ENCODE measurements at regions not wholly inside any gene's neighbourhood (a gene's known extent, or its start where the extent isn't known, plus 50 kb on each side); places are given as distances from the start of the nearest gene placed in this dataset.
"Not testable (repeated sequence)": the region's sequence is repeated elsewhere in the genome, so short reads cannot be mapped to it uniquely, and the experiment has no call there.

DNA sequence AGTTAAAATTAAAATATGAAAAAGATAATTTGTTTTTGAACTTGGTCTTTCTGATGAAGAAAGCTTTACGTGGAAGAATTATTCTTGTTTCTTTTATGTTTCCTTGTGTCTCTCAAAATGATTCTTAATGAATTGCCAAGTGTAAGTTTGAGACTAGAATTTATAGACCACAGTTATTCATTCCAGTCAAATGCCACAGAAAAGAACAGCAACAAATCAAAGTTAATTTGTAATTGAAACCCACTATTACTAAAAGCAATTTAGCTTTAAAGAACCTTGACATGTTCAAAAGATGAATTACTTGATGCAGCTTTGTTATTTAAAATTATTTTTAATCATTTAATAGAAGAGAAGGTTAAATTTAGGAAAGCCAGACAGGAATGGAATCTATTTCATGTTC, 1277.7 kb upstream of the NUDT12 start:
- no peak overlapping the region for H3K4me3 ChIP-seq (ENCODE audit: low read depth, low read length)
- in situ Hi-C loops (cut with HindIII; ENCODE audit: low sequenced_read_pairs) = no loop called here
- TF ChIP-seq, protein P1, sequence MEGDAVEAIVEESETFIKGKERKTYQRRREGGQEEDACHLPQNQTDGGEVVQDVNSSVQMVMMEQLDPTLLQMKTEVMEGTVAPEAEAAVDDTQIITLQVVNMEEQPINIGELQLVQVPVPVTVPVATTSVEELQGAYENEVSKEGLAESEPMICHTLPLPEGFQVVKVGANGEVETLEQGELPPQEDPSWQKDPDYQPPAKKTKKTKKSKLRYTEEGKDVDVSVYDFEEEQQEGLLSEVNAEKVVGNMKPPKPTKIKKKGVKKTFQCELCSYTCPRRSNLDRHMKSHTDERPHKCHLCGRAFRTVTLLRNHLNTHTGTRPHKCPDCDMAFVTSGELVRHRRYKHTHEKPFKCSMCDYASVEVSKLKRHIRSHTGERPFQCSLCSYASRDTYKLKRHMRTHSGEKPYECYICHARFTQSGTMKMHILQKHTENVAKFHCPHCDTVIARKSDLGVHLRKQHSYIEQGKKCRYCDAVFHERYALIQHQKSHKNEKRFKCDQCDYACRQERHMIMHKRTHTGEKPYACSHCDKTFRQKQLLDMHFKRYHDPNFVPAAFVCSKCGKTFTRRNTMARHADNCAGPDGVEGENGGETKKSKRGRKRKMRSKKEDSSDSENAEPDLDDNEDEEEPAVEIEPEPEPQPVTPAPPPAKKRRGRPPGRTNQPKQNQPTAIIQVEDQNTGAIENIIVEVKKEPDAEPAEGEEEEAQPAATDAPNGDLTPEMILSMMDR (IDR thresholded peaks at IDR 0.05; ENCODE audit: low read depth, low read length) = no peak
- no peak for DNase-seq (ENCODE audit: low read depth, low spot score)

DNA sequence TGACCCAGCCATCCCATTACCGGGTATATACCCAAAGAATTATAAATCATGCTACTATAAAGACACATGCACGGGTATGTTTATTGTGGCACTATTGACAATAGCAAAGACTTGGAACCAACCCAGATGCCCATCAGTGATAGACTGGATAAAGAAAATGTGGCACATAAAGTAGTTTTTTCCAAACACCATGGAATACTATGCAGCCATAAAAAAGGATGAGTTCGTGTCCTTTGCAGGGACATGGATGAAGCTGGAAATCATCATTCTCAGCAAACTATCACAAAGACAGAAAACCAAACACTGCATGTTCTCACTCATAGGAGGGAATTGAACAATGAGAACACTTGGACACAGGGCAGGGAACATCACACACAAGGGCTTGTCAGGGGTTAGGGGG, 1268.9 kb upstream of the NUDT12 start:
- in situ Hi-C loops (cut with HindIII; ENCODE audit: low sequenced_read_pairs); H3K4me3 ChIP-seq (ENCODE audit: low read depth, low read length); DNase-seq (ENCODE audit: low read depth, low spot score): not testable (repeated sequence)

DNA sequence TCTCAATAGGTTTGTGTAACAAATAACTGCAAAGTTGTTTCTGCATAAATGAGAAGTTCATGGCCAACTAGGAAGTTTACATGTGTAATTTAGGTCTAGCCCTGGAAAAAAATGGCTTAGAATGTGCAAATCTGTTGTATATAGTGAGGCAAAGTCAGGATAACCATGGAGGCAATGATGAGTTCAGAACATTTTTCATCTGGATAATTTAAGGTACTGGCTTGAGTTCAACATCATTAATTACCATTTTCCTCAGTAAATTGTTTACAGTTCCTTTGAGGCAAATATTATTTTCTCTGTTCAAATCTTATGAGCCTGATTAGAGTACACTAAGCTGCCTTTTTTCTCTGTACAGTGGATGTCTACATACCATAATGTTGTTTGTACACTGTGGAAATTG, 1259.0 kb upstream of the NUDT12 start:
- TF ChIP-seq, protein P1 (IDR thresholded peaks at IDR 0.05; ENCODE audit: low read depth, low read length) = no peak
- in situ Hi-C loops (cut with HindIII; ENCODE audit: low sequenced_read_pairs) = no loop called here
- DNase-seq (ENCODE audit: low read depth, low spot score) = no peak
- no peak overlapping the region for H3K4me3 ChIP-seq (ENCODE audit: low read depth, low read length)

DNA sequence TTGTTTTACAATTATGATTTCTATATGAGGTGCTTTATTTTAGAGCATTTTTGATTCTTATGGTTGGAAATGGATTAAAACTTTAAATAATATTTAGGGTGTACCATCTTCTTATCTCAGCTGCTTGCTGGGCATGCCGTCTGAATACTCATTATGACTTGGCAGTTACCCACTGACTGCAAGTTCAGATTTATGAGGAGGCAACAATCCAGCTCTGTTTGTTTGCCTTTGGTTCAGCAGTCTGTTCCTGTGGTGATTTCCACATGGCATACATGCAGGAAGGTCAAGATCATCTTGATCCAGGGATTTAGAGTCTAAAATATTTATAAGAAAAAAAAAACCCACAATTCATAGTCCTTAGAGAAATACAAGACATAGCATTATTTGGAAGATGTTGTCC, 1254.5 kb upstream of the NUDT12 start:
- TF ChIP-seq, protein P1 (IDR thresholded peaks at IDR 0.05; ENCODE audit: low read depth, low read length) = no peak
- no peak for DNase-seq (ENCODE audit: low read depth, low spot score)
- H3K4me3 ChIP-seq (ENCODE audit: low read depth, low read length) = no peak overlapping the region
- in situ Hi-C loops (cut with HindIII; ENCODE audit: low sequenced_read_pairs) = no loop called here

DNA sequence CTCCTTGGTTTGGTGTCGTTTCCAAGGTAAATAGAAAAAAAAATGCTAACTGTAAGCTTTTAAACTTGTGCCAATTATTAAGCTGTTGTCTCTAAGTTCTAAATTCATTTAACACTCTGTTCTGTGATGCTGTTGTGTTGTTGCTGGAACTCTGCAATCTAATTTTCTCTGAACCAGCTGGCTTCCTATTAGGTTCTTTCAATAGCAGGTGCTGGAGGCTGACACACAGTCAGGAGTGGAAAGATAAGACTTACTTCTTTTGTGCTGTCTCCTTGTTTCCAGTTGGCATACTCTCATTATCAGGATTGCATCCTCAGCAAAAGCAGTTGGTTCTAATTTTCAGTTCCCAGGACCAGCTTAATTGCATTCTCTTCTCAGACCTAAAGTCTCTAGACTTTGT, 1252.6 kb upstream of the NUDT12 start:
- no peak for DNase-seq (ENCODE audit: low read depth, low spot score)
- H3K4me3 ChIP-seq (ENCODE audit: low read depth, low read length) = no peak overlapping the region
- in situ Hi-C loops (cut with HindIII; ENCODE audit: low sequenced_read_pairs) = no loop called here
- TF ChIP-seq, protein P1 (IDR thresholded peaks at IDR 0.05; ENCODE audit: low read depth, low read length) = no peak

DNA sequence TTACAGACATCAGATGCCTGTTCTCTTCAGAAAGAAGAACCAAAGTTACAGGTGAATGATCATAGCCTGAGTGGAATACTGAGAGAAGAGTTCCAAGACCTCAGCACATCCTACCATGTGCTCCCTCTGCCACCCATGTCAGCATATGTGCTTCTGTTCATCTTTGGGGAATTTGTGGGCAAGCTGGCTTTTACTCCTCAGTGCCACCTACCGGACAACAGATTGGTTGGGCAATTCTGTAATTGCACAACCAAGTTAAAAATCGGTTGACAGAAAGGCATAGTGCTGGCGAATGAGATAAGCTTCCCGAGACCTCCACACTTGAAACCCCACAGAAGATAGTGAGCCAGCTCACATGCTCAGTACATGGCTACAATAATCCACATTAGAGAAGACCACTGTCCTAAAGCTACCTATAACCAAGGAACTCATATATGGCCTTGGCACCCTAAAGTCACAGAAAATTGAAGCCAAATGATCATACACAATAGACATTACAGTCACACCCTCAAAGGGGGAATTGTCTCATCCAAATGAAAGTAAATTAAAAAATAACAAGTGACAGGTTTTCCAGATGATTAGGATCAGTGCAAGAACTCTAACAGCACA, 1238.0 kb upstream of the NUDT12 start:
- in situ Hi-C loops (cut with HindIII; ENCODE audit: low sequenced_read_pairs) = no loop called here
- TF ChIP-seq, protein P1 (IDR thresholded peaks at IDR 0.05; ENCODE audit: low read depth, low read length) = peak; percentile 17
- DNase-seq (ENCODE audit: low read depth, low spot score) = no peak
- H3K4me3 ChIP-seq (ENCODE audit: low read depth, low read length) = no peak overlapping the region

DNA sequence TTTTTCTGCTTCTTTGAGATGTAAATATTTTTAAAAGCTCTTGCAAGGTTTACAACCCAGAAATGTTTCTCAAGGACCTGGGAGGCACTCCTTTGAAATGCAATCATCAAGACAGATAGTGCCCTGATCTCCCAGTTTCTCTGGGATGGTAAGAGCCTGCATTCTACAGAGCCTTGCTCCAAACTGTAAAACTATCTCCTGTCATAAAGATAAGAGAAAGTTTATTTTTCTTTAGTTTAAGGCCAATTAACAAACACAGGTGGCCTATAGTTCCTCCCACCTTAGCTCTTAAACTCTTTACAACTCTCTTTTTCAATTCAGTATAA, 1231.1 kb upstream of the NUDT12 start:
- no peak for DNase-seq (ENCODE audit: low read depth, low spot score)
- H3K4me3 ChIP-seq (ENCODE audit: low read depth, low read length) = no peak overlapping the region
- TF ChIP-seq, protein P1 (IDR thresholded peaks at IDR 0.05; ENCODE audit: low read depth, low read length) = no peak
- in situ Hi-C loops (cut with HindIII; ENCODE audit: low sequenced_read_pairs) = no loop called here
